Neural crest cell (in vitro differentiated cells): ENCODE measurements at regions not wholly inside any gene's neighbourhood (a gene's known extent, or its start where the extent isn't known, plus 50 kb on each side); places are given as distances from the start of the nearest gene placed in this dataset.
"Not testable (repeated sequence)": the region's sequence is repeated elsewhere in the genome, so short reads cannot be mapped to it uniquely, and the experiment has no call there.

ENCODE experiments used
- DNase-seq: peaks from one replicate; pipeline ENCODE4 v3.0.0; 2021; ENCODE audit warnings: low read depth, mixed read lengths, low spot score
- H3K27ac Mint-ChIP-seq: one replicate; pipeline ENCODE4 v1.8.0; 2021; ENCODE audit warnings: mild to moderate bottlenecking, mixed read lengths; ENCODE audit not compliant: unreplicated experiment
- H3K27me3 Mint-ChIP-seq: 2 replicates; pipeline ENCODE4 v1.8.0; 2021; ENCODE audit warnings: low read depth, mild to moderate bottlenecking, mixed read lengths
- H3K36me3 Mint-ChIP-seq: 2 replicates; pipeline ENCODE4 v1.8.0; 2021; ENCODE audit warnings: low read depth, mild to moderate bottlenecking, mixed read lengths
- H3K4me1 Mint-ChIP-seq: 2 replicates; pipeline ENCODE4 v1.8.0; 2021; ENCODE audit warnings: mixed read lengths
- H3K4me3 Mint-ChIP-seq: one replicate; pipeline ENCODE4 v1.8.0; 2021; ENCODE audit warnings: mild to moderate bottlenecking, mixed read lengths
- H3K9me3 Mint-ChIP-seq: 2 replicates; pipeline ENCODE4 v1.8.0; 2021; ENCODE audit warnings: mixed read lengths
- CTCF ChIP-seq: fragments of 200-600 bp; sonication (generic); conservative IDR thresholded peaks from 2 replicates; pipeline ENCODE4 v1.5.0; 2021; ENCODE audit warnings: antibody characterized with exemption, mild to moderate bottlenecking

DNA sequence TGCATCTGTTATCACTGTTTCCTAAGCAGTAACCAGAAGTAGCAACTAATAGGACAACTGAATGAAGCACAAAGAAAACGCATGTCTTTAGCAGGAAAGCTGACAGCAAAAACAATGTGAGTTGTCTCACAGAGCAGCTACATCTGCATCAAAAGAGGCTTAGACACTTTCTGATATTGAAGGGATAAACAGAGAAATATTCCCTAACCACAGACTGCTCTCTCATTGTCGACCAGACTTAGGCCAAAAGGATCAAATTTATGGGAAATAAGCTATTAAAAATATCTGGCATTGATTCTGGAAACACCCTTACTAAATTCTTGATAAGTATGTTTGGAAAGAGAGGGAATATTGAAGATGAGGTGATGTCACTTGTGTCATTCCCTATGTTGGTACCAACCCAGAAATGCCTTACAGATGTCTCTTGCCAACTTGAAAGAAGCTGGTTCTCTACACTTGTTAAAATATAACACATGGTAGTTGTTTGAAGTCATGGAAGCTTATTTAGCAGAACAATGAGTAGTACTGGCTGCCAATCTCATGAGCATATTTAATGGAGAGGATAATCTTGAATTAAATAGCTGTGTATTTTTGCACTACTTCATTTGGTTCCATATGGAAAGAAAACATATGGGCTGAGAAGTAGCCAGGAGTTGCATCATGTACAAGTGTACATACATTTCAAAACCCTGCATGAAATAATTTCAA, 929.3 kb upstream of the MAN1A1 start:
- Mint-ChIP-seq H3K9me3 (no peaks in the 10 kb centered on the region), H3K4me1 (no peaks in the 10 kb centered on the region), H3K4me3 (no peak overlapping the region), H3K27me3 (no peaks in the 10 kb centered on the region), H3K36me3 (no peaks in the 10 kb centered on the region), H3K27ac (no peak overlapping the region)
- DNase-seq: no peak
- no peak for TF ChIP-seq CTCF

GRCh38 chr6:120274547-120274946, 925.0 kb upstream of the MAN1A1 start:
- DNase-seq: no peak
- H3K27me3 Mint-ChIP-seq: no peaks in the 10 kb centered on the region
- no peaks in the 10 kb centered on the region for H3K4me1 Mint-ChIP-seq
- no peaks in the 10 kb centered on the region for H3K36me3 Mint-ChIP-seq
- no peak overlapping the region for H3K4me3 Mint-ChIP-seq
- TF ChIP-seq CTCF: no peak
- no peak overlapping the region for H3K27ac Mint-ChIP-seq
- peaks cover 9% of the 10 kb centered on the region for H3K9me3 Mint-ChIP-seq

DNA sequence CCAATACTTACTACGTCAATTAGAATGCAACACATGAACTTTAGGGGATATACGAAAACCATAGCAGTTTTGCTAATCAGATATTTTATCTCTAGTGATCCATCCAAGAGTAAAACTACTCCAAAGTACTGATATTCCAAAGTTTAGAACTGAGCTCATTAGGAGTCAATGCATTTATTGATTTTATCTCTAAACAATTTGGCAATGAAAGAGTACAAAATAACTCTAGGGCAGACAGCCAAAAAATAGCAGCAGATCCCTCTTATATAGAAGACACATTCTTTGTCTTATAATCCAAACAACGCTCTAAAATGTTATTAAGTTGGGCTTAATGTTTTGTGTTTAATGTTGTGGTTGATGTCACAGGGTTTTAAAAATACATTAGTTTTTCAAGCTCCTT, 923.9 kb upstream of the MAN1A1 start:
- no peak for DNase-seq
- Mint-ChIP-seq H3K4me3 (no peak overlapping the region), H3K27me3 (no peaks in the 10 kb centered on the region), H3K36me3 (no peaks in the 10 kb centered on the region), H3K27ac (no peak overlapping the region), H3K9me3 (peaks cover 9% of the 10 kb centered on the region), H3K4me1 (no peaks in the 10 kb centered on the region)
- TF ChIP-seq CTCF: no peak

DNA sequence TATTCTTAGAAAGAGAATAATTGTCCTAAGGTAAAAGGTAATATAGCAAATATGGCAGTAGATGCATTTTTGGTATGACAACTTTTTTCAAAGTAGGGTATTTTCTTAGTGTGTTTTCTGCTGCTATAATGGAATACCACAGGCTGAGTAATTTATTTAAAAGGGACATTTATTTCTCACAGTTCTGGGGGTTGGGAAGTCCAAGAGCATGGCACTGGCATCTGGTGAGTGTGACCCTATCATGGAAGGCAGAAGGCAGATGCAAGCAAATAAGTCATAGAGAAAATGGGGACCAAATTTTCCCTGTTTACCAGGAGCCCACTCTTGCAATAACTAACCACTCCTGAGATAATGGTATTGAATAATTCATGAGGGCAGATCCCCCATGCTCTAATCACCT, 922.5 kb upstream of the MAN1A1 start:
- no peak for DNase-seq
- no peak for TF ChIP-seq CTCF
- Mint-ChIP-seq H3K27me3 (no peaks in the 10 kb centered on the region), H3K27ac (no peak overlapping the region), H3K36me3 (no peaks in the 10 kb centered on the region), H3K4me3 (no peak overlapping the region), H3K4me1 (no peaks in the 10 kb centered on the region), H3K9me3 (peaks cover 10% of the 10 kb centered on the region)

DNA sequence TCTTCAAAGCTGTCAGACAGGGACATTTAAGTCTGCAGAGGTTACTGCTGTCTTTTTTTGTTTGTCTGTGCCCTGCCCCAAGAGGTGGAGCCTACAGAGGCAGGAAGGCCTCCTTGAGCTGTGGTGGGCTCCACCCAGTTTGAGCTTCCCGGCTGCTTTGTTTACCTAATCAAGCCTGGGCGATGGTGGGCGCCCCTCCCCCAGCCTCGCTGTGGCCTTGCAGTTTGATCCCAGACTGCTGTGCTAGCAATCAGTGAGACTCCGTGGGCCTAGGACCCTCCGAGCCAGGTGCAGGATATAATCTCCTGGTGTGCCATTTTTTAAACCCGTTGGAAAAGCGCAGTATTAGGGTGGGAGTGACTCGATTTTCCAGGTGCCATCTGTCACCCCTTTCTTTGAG, 918.7 kb upstream of the MAN1A1 start:
- H3K36me3 Mint-ChIP-seq, H3K4me3 Mint-ChIP-seq, H3K9me3 Mint-ChIP-seq, H3K27me3 Mint-ChIP-seq, DNase-seq, H3K4me1 Mint-ChIP-seq, H3K27ac Mint-ChIP-seq: not testable (repeated sequence)

DNA sequence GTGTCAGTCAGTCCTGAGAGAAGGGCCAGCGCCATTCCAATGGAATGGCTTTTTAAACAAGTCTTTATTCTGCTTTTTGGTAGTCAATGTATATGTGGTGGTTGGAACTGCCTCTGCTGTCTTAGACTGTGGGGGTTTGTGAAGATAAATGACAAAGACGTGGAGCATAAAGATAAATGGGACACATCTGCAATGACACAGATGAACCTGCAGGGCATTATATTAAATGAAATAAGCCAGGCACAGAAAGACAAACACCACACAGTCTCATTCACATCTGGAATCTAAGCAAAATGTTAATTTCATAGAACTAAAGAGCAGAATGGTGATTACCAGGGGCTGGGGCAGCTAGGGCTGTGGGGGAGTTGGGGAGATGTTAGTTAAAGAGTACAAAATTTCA, 912.8 kb upstream of the MAN1A1 start:
- Mint-ChIP-seq H3K4me1 (no peaks in the 10 kb centered on the region), H3K9me3 (peaks cover 2% of the 10 kb centered on the region), H3K4me3 (no peak overlapping the region), H3K27ac (no peak overlapping the region), H3K36me3 (no peaks in the 10 kb centered on the region), H3K27me3 (peaks cover 3% of the 10 kb centered on the region)
- no peak for TF ChIP-seq CTCF
- DNase-seq: no peak
